NT2/D1 (cell line): ENCODE measurements at regions not wholly inside any gene's neighbourhood (a gene's known extent, or its start where the extent isn't known, plus 50 kb on each side); places are given as distances from the start of the nearest gene placed in this dataset.
"Not testable (repeated sequence)": the region's sequence is repeated elsewhere in the genome, so short reads cannot be mapped to it uniquely, and the experiment has no call there.

Experiments used
- DNase-seq: peaks from one replicate; pipeline ENCODE4 v3.0.0-alpha.2; 2011; ENCODE audit warnings: low read depth, low spot score
- H3K27me3 ChIP-seq: 2 replicates; pipeline ENCODE4 v1.6.0; 2011; ENCODE audit warnings: mild to moderate bottlenecking; ENCODE audit not compliant: insufficient read length, insufficient read depth
- H3K36me3 ChIP-seq: 2 replicates; pipeline ENCODE4 v1.6.1; 2011; ENCODE audit warnings: mild to moderate bottlenecking, low read length, mixed read lengths; ENCODE audit not compliant: insufficient read depth, insufficient read length
- H3K4me1 ChIP-seq: 2 replicates; pipeline ENCODE4 v1.5.1; 2011; ENCODE audit not compliant: insufficient read depth, insufficient read length
- H3K4me3 ChIP-seq: 2 replicates; pipeline ENCODE4 v1.5.1; 2011; ENCODE audit warnings: low read depth; ENCODE audit not compliant: insufficient read length
- H3K9ac ChIP-seq: 2 replicates; pipeline ENCODE4 v1.6.0; 2011; ENCODE audit warnings: low read depth; ENCODE audit not compliant: insufficient read length
- H3K9me3 ChIP-seq: 2 replicates; pipeline ENCODE4 v1.5.1; 2011; ENCODE audit warnings: mild to moderate bottlenecking, low read length; ENCODE audit not compliant: insufficient read depth
- SUZ12 ChIP-seq: IDR thresholded peaks from 2 replicates; pipeline ENCODE4 v1.6.1; 2011; ENCODE audit not compliant: insufficient read length, insufficient read depth; ENCODE audit errors: extremely low read depth
- YY1 ChIP-seq: IDR thresholded peaks from 2 replicates; pipeline ENCODE4 v1.6.1; 2011; ENCODE audit not compliant: insufficient read length, insufficient read depth
- ZNF274 ChIP-seq: IDR thresholded peaks from 2 replicates; pipeline ENCODE4 v1.6.1; 2011; ENCODE audit warnings: mild to moderate bottlenecking, low read depth, low read length

GRCh38 chr11:34809191-34810106 is 106.7 kb downstream of the APIP start:
- Histone ChIP-seq H3K4me1 (no peaks in the 10 kb centered on the region), H3K9me3 (no peaks in the 10 kb centered on the region), H3K36me3 (no peaks in the 10 kb centered on the region), H3K4me3 (no peak overlapping the region), H3K9ac (no peak overlapping the region), H3K27me3 (no peaks in the 10 kb centered on the region)
- TF ChIP-seq SUZ12: no peak
- DNase-seq: no peak

- Histone ChIP-seq H3K27me3 (no peaks in the 10 kb centered on the region), H3K4me3 (no peak overlapping the region), H3K9me3 (no peaks in the 10 kb centered on the region), H3K36me3 (no peaks in the 10 kb centered on the region), H3K9ac (no peak overlapping the region), H3K4me1 (no peaks in the 10 kb centered on the region)
- no peak for DNase-seq
- TF ChIP-seq ZNF274: no peak
- no peak for TF ChIP-seq SUZ12
- TF ChIP-seq YY1: no peak
These were observed 109.3 kb downstream of the APIP start for GRCh38 chr11:34806875-34807274.

- H3K36me3 ChIP-seq: no peaks in the 10 kb centered on the region
- no peak overlapping the region for H3K9ac ChIP-seq
- DNase-seq: no peak
- no peaks in the 10 kb centered on the region for H3K4me1 ChIP-seq
- H3K9me3 ChIP-seq: no peaks in the 10 kb centered on the region
- H3K4me3 ChIP-seq: no peak overlapping the region
- TF ChIP-seq ZNF274: no peak
- no peak for TF ChIP-seq YY1
- TF ChIP-seq SUZ12: no peak
- H3K27me3 ChIP-seq: no peaks in the 10 kb centered on the region
These were observed 110.2 kb downstream of the APIP start for GRCh38 chr11:34805937-34806336.

DNA sequence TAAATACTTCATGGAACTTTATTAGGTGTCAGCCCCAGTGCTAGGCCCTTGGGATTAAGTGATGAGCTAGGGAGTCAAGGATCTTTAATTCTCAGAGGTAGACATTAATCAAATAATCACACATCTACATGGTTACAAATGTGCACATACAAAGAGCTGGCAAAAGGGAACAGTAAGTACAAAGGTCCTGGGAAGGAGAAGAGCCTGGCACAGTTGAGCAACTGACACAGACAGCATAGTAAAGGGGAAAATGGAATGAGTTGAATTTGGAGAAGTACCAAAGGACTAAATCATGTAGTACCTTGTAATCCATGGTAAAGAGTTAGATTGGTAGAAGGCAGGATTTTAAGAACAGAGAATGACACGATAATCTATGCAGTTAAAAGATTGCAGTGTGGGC is 116.3 kb downstream of the APIP start:
- TF ChIP-seq YY1: no peak
- TF ChIP-seq ZNF274: no peak
- TF ChIP-seq SUZ12: no peak
- Histone ChIP-seq H3K9ac (no peak overlapping the region), H3K36me3 (no peaks in the 10 kb centered on the region), H3K4me3 (no peak overlapping the region), H3K9me3 (peaks cover 7% of the 10 kb centered on the region; the same call in 1 of the 2 replicates), H3K4me1 (no peaks in the 10 kb centered on the region), H3K27me3 (no peaks in the 10 kb centered on the region)
- DNase-seq: no peak

GRCh38 chr11:34798985-34799384 is 117.2 kb downstream of the APIP start:
- TF ChIP-seq SUZ12 (no peak), ZNF274 (no peak), YY1 (no peak)
- H3K36me3 ChIP-seq: no peaks in the 10 kb centered on the region
- H3K4me3 ChIP-seq: no peak overlapping the region
- no peak for DNase-seq
- H3K9ac ChIP-seq: no peak overlapping the region
- H3K4me1 ChIP-seq: no peaks in the 10 kb centered on the region
- H3K27me3 ChIP-seq: no peaks in the 10 kb centered on the region
- peaks cover 7% of the 10 kb centered on the region; the same call in 1 of the 2 replicates for H3K9me3 ChIP-seq

- not testable (repeated sequence) for H3K36me3 ChIP-seq, H3K9ac ChIP-seq, H3K27me3 ChIP-seq, H3K4me3 ChIP-seq, H3K4me1 ChIP-seq, DNase-seq, H3K9me3 ChIP-seq
These were observed 118.7 kb downstream of the APIP start for GRCh38 chr11:34797497-34797896.

DNA sequence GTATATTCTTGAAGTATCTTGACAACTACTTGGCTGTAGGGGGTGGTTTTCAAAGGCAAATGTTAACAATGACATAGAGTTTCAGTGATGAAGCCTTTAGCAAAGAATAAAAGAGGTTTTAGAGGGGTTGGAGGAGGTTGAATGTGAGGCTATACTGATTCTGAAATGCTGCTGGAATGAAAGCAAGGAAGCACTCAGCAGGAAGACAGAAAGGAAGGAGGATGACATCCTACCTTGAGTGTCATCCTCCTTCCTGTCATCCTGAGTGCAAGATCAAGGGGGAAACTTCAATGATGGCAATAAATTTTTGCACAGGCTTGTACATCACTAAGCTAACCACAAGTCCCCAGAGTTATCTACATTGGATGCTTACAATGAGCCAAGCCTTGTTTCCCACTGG is 120.5 kb downstream of the APIP start:
- H3K27me3 ChIP-seq: no peaks in the 10 kb centered on the region
- no peak overlapping the region for H3K9ac ChIP-seq
- DNase-seq: no peak
- peaks cover 7% of the 10 kb centered on the region; the same call in 1 of the 2 replicates for H3K9me3 ChIP-seq
- no peaks in the 10 kb centered on the region for H3K36me3 ChIP-seq
- TF ChIP-seq YY1 (no peak), ZNF274 (no peak), SUZ12 (no peak)
- H3K4me3 ChIP-seq: no peak overlapping the region
- no peaks in the 10 kb centered on the region for H3K4me1 ChIP-seq
